ENCODE measurements at regions not wholly inside any gene's neighbourhood (a gene's known extent, or its start where the extent isn't known, plus 50 kb on each side); places are given as distances from the start of the nearest gene placed in this dataset.

- TF ChIP-seq CTCF (IDR thresholded peaks at IDR 0.05) = no peak
- no peak for TF ChIP-seq POLR2A (IDR thresholded peaks at IDR 0.05)
Measured at GRCh38 chr6:37558168-37558567, 58.5 kb upstream of the CCDC167 start.
